AG04450 (cell line): ENCODE measurements at regions not wholly inside any gene's neighbourhood (a gene's known extent, or its start where the extent isn't known, plus 50 kb on each side); places are given as distances from the start of the nearest gene placed in this dataset.

ENCODE experiments used
- CTCF ChIA-PET: fragments of 300-600, 350-600 bp; formaldehyde crosslinking; extraction: SDS; loops from one replicate; lab custom pipeline; 2022; ENCODE audit warnings: antibody characterized with exemption, inconsistent platforms; lab: Charles Lee
- POLR2A ChIA-PET: fragments of 350-600 bp; formaldehyde crosslinking; extraction: SDS; loops from one replicate; lab custom pipeline; 2021; ENCODE audit warnings: antibody characterized with exemption, inconsistent platforms; lab: Yijun Ruan, JAX
- DNase-seq: peaks from one replicate; pipeline ENCODE4 v3.0.0-alpha.2; 2011; ENCODE audit warnings: low read depth, low spot score
- H3K27ac ChIP-seq: one replicate; pipeline ENCODE4 v1.5.1; 2012; ENCODE audit warnings: low read depth, low read length, control low read depth
- H3K27me3 ChIP-seq: one replicate; pipeline ENCODE4 v1.6.0; 2012; ENCODE audit warnings: low read length; ENCODE audit not compliant: control insufficient read depth, insufficient read depth
- H3K4me3 ChIP-seq: 2 replicates; pipeline ENCODE4 v1.5.1; 2011; ENCODE audit warnings: mild to moderate bottlenecking, low read depth, low read length, control low read depth
- H3K9me3 ChIP-seq: 2 replicates; pipeline ENCODE4 v1.5.1; 2012; ENCODE audit warnings: low read length; ENCODE audit not compliant: control insufficient read depth, insufficient read depth
- CTCF ChIP-seq: IDR thresholded peaks from 2 replicates; pipeline ENCODE4 v1.5.1; 2011; ENCODE audit warnings: low read depth, low read length, control low read depth, inconsistent platforms

DNA sequence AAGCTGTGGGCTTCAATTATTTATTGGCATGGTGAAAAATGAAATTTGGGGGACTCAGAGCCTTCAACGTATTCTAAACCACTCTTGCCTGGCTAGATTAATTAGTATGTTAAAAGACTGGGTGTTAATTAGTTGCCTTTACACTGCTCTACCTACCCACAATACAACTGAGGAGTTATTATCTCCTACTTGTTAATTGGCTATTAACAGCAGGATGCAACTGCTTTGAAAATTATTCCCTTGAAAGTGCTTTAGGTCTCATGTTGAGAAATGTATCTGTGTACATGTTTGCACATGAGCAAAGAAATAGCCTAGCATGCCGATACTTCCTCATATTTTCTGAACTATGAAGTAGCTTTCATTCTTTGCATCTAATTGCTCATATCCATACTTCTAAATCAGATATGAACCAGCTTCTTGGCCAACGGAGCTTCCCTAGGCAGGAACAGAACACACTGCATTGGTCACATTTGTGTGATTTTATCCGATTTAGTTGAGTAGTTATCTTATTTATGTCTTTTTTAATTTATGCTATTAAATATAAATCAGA, 155.8 kb downstream of the GPAM start:
- POLR2A ChIA-PET: no interaction called here
- DNase-seq: no peak
- H3K27me3 ChIP-seq: no peaks in the 10 kb centered on the region
- TF ChIP-seq CTCF: no peak
- CTCF ChIA-PET: no interaction called here
- H3K4me3 ChIP-seq: no peak overlapping the region
- no peak overlapping the region for H3K27ac ChIP-seq
- H3K9me3 ChIP-seq: peaks cover 19% of the 10 kb centered on the region; the same call in 1 of the 2 replicates

GRCh38 chr10:112030431-112030830, 153.1 kb downstream of the GPAM start:
- H3K27ac ChIP-seq: no peak overlapping the region
- H3K9me3 ChIP-seq: peaks cover 7% of the 10 kb centered on the region; the same call in 1 of the 2 replicates
- H3K4me3 ChIP-seq: no peak overlapping the region
- ChIA-PET CTCF (no interaction called here), POLR2A (no interaction called here)
- no peak for DNase-seq
- TF ChIP-seq CTCF: no peak
- H3K27me3 ChIP-seq: no peaks in the 10 kb centered on the region

GRCh38 chr10:112039823-112040222, 143.7 kb downstream of the GPAM start:
- POLR2A ChIA-PET: no interaction called here

DNA sequence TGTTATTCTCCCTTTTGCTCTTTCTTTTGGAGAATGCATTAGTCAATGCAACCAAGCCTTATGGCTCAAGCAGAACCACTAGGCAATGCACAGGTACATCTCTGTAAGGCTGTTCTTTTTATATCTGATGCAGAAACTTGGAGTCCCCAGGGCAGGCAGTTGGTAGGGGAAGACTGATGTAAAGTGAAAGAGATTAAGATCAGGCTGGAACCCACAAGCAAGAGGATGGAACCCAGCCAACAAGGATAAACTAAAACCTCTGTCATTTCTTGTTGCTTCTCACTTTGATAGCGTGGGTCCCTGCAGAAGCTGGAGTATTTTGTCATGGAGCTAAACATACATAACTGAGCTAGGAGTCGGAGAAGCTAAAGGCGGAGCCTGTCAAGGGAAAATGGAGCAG, 142.9 kb downstream of the GPAM start:
- CTCF ChIA-PET: no interaction called here
- TF ChIP-seq CTCF: no peak
- no peak for DNase-seq
- peaks cover 17% of the 10 kb centered on the region; the same call in 1 of the 2 replicates for H3K9me3 ChIP-seq
- H3K27ac ChIP-seq: no peak overlapping the region
- no peaks in the 10 kb centered on the region for H3K27me3 ChIP-seq
- H3K4me3 ChIP-seq: no peak overlapping the region
- POLR2A ChIA-PET: no interaction called here

More at GRCh38 chr10:112039823-112040222, 143.7 kb downstream of the GPAM start:
- peaks cover 9% of the 10 kb centered on the region; the same call in 1 of the 2 replicates for H3K9me3 ChIP-seq
- H3K27ac ChIP-seq: no peak overlapping the region
- DNase-seq: no peak
- CTCF ChIA-PET: no interaction called here
- no peak overlapping the region for H3K4me3 ChIP-seq
- no peak for TF ChIP-seq CTCF
- H3K27me3 ChIP-seq: no peaks in the 10 kb centered on the region

GRCh38 chr10:112045938-112046337, 137.6 kb downstream of the GPAM start:
- no peak for TF ChIP-seq CTCF
- H3K9me3 ChIP-seq: peaks cover 14% of the 10 kb centered on the region; the same call in 1 of the 2 replicates
- POLR2A ChIA-PET: no interaction called here
- H3K27ac ChIP-seq: no peak overlapping the region
- no peaks in the 10 kb centered on the region for H3K27me3 ChIP-seq
- DNase-seq: no peak
- no peak overlapping the region for H3K4me3 ChIP-seq
- CTCF ChIA-PET: no interaction called here
